Stimulated activated naive CD8-positive, alpha-beta T cell treated with anti-CD3 and anti-CD28 coated beads, Interleukin-15, Interleukin-2, amounts not matched to agents 100 ng/mL and 50 ng/mL, for 24 hours (primary cell): ENCODE measurements at regions not wholly inside any gene's neighbourhood (a gene's known extent, or its start where the extent isn't known, plus 50 kb on each side); places are given as distances from the start of the nearest gene placed in this dataset.

ENCODE experiments used
- H3K27ac Mint-ChIP-seq: one replicate; pipeline ENCODE4 v1.8.0; 2021; ENCODE audit warnings: mild to moderate bottlenecking, mixed read lengths
- H3K27me3 Mint-ChIP-seq: one replicate; pipeline ENCODE4 v1.8.0; 2021; ENCODE audit warnings: mixed read lengths
- H3K36me3 Mint-ChIP-seq: one replicate; pipeline ENCODE4 v1.8.0; 2021; ENCODE audit warnings: low read depth, mixed read lengths
- H3K4me1 Mint-ChIP-seq: one replicate; pipeline ENCODE4 v1.8.0; 2021; ENCODE audit warnings: low read depth, mixed read lengths
- H3K4me3 Mint-ChIP-seq: one replicate; pipeline ENCODE4 v1.8.0; 2021; ENCODE audit warnings: mild to moderate bottlenecking, mixed read lengths
- H3K9me3 Mint-ChIP-seq: one replicate; pipeline ENCODE4 v1.8.0; 2021; ENCODE audit warnings: mixed read lengths

DNA sequence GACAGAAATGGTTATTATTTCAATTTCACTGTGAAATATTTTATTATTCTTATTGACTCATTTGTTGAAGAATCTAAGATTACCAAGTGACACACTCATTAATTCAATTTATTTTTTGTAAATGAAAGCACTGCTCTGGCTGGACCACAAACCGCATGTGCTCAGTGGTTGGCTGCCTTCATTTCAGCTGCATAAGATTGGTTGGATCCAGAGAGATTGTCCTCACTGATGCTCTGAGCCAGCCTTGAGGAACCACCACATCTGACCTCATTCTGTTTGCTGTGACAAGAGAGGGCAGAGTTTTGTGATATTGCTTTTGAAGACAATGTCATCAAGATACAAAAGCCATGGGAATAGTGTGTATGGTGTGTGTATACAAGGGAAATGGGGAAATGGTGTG, 192.1 kb downstream of the CYRIA start:
- Mint-ChIP-seq H3K9me3 (no peaks in the 10 kb centered on the region), H3K27me3 (no peaks in the 10 kb centered on the region), H3K36me3 (no peaks in the 10 kb centered on the region), H3K27ac (no peak overlapping the region), H3K4me1 (no peaks in the 10 kb centered on the region), H3K4me3 (no peak overlapping the region)

DNA sequence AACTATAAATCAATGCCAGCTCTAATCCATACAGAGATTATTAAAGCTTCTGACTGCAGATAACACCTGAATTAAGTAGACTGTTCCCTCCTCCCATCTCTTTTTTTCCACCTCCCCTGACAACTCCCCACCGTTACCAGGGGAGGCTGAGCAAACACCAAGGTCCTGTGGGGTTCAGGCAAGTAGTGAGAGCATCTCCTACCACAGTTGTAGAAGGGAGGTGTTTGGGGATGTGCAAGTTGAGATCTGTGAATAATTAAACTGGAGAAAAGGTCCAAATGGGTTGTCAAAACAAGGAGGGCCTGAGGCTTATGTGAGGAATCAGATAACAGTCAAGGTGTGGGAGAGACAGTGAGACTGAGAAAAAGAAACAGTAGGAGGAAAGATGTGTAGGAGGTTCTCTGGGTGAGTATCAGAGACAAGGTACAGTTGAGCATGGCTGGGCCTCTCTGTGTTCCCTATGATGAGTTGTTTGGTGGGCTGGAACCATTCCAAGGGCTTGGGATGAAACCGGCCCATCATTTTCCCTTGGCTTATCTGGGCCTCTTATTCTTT, 194.6 kb downstream of the CYRIA start:
- Mint-ChIP-seq H3K9me3 (no peaks in the 10 kb centered on the region), H3K4me1 (no peaks in the 10 kb centered on the region), H3K27ac (no peak overlapping the region), H3K27me3 (peaks cover 3% of the 10 kb centered on the region), H3K4me3 (no peak overlapping the region), H3K36me3 (no peaks in the 10 kb centered on the region)

DNA sequence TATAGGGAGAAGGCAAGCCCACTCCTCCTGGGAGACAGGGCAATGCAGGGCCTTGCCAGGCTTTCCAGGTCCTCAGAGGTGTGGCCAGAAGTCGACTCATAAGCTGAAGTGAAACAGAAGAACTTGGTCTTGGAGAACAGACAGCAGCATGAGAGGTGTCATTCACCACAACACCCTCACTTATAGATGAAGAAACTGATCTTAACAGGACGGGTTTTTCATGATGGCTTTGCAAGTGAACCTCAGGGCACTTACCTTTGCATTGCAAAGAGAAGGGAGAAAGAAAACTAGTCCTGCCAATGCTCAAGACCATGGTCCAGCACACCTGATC, 198.8 kb downstream of the CYRIA start:
- peaks cover 19% of the 10 kb centered on the region for H3K27me3 Mint-ChIP-seq
- no peaks in the 10 kb centered on the region for H3K36me3 Mint-ChIP-seq
- no peak overlapping the region for H3K27ac Mint-ChIP-seq
- no peak overlapping the region for H3K4me3 Mint-ChIP-seq
- no peaks in the 10 kb centered on the region for H3K4me1 Mint-ChIP-seq
- no peaks in the 10 kb centered on the region for H3K9me3 Mint-ChIP-seq

DNA sequence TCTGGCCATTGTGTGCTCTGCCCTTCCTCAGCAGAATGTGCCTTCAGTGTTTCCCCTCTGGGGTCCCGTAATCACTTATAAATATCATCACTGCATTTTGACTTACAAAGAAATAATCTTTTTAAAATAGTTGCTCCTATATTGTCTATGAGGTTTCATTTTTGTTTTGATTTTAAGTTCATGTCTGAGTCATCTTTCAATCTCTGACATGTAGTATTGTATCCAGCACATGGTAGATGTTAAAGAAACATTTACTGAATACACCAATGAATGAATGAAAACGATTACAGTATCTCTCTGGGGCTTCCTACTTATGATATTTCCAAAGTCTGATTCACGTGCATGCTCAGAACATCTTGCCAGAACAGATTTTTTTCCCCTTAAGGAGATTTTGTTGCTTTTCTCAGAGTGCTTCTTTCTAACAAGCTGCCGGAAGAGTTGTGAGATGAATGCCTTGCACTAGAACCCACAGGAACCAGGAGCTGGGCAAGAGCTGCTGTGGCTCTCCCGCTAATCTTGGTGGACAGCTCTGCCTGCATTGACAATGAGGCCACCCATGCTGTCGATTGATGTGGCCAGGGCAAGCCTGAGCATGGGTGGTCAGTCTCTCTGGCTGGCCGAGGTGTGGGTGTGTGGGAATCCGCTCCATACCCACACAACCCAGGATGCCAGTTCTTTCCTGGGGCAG, 199.4 kb downstream of the CYRIA start:
- no peak overlapping the region for H3K4me3 Mint-ChIP-seq
- no peak overlapping the region for H3K27ac Mint-ChIP-seq
- no peaks in the 10 kb centered on the region for H3K36me3 Mint-ChIP-seq
- H3K27me3 Mint-ChIP-seq = peaks cover 19% of the 10 kb centered on the region
- H3K9me3 Mint-ChIP-seq = no peaks in the 10 kb centered on the region
- H3K4me1 Mint-ChIP-seq = no peaks in the 10 kb centered on the region

DNA sequence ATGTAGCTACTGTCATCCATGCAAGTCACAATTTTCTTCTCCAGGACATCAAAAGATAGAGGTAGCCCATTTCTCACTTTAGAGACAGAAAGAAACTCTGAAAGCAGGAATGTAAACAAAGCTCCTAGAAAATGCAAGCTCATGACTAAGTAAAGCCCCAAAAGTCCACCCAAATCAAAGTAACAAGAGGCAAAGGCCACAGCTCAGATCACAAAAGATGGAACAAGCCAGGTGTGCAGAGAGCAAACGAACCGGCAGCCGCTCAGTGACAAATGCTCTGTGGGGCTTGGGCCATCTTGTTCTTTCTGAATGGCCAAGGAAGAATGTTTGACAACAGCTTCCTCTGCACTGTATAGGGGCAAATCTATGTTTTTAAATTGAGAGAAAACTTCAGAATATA, 201.0 kb downstream of the CYRIA start:
- H3K27me3 Mint-ChIP-seq = peaks cover 19% of the 10 kb centered on the region

DNA sequence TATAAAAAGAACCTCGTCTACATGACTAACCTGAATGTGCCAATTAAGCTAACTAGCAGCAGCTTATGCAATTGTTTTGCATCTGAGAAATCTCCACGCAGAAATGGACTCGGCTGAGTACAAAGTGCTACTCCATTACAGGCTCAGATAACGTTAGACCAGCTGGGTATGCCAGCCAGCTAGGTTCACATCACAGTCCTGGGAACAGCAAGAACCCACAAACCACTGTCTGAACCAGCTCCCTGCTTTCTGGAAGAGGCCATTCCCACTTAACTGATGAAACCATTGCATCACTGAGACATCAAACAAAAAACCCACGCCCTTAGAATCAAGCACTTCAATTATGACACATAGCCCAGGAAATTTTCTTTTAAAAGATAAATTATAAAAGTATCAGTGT, 202.7 kb downstream of the CYRIA start:
- no peak overlapping the region for H3K27ac Mint-ChIP-seq
- no peaks in the 10 kb centered on the region for H3K36me3 Mint-ChIP-seq
- no peaks in the 10 kb centered on the region for H3K4me1 Mint-ChIP-seq
- no peaks in the 10 kb centered on the region for H3K9me3 Mint-ChIP-seq
- no peak overlapping the region for H3K4me3 Mint-ChIP-seq
- H3K27me3 Mint-ChIP-seq = peaks cover 26% of the 10 kb centered on the region

More for the DNA sequence above, 201.0 kb downstream of the CYRIA start:
- H3K36me3 Mint-ChIP-seq = no peaks in the 10 kb centered on the region
- no peaks in the 10 kb centered on the region for H3K4me1 Mint-ChIP-seq
- H3K4me3 Mint-ChIP-seq = no peak overlapping the region
- H3K27ac Mint-ChIP-seq = no peak overlapping the region
- H3K9me3 Mint-ChIP-seq = no peaks in the 10 kb centered on the region

DNA sequence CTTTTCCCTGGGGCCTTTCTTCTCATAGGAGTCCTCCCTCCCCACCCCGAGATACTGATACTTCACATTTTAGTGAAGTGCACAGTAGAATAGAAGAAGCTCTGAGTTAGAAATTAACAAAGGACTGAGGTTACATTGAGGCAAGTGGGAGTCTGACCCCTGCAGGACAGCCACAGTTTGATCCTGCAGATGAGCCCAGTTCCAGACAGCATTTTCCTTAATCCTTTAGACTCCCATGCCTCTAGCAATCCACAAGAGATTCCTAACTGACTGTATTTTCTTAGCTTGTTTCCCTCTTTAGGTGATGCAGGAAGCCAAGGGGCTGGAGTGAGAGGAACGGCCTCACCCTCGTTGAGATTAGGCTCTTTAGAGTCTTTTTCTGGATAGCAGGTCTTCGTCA, 204.0 kb downstream of the CYRIA start:
- peaks cover 26% of the 10 kb centered on the region for H3K27me3 Mint-ChIP-seq
- H3K27ac Mint-ChIP-seq = no peak overlapping the region
- H3K4me3 Mint-ChIP-seq = no peak overlapping the region
- H3K4me1 Mint-ChIP-seq = no peaks in the 10 kb centered on the region
- H3K9me3 Mint-ChIP-seq = no peaks in the 10 kb centered on the region
- H3K36me3 Mint-ChIP-seq = no peaks in the 10 kb centered on the region

DNA sequence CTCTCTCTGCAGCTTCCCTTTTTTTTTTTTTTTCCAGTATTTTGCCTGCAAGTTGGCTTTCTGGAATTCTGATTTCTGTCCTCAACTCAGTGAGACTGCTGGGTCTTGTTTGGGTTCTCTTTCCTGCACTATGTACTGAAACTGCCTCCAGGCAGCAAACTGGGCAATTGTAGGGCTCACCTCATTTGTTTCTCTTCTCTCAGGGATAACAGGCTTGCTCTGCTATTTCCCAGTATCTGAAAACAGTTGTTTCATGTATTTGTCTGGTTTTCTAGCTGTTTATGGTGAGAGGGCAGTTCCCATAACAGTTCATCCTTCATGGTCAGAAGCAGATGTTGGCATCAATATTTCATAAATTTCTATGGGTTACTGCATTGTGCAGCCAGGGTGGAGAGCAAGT, 206.0 kb downstream of the CYRIA start:
- Mint-ChIP-seq H3K27ac (no peak overlapping the region), H3K9me3 (no peaks in the 10 kb centered on the region), H3K4me1 (no peaks in the 10 kb centered on the region), H3K36me3 (no peaks in the 10 kb centered on the region), H3K27me3 (peaks cover 16% of the 10 kb centered on the region), H3K4me3 (no peak overlapping the region)

DNA sequence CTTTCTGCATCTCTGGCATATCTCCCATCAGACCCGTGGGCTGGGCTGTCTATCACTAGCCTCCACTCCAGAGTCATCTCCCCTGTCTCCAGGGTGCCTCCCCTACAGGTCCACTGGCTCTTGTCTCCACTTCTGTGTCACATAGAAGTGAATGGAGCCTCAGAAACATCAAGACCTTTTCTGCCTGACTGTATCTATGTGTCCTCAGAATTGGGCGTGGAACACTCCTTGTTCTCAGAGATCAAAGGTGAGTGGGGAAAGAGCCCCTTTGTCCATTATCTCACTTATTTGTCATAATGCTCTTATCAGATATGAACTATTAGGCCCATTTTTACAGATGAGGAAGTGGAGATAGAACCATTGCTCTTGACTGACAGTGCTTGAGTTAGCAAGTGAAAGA, 211.0 kb downstream of the CYRIA start:
- Mint-ChIP-seq H3K27ac (no peak overlapping the region), H3K36me3 (no peaks in the 10 kb centered on the region), H3K4me3 (no peak overlapping the region), H3K27me3 (peaks cover 8% of the 10 kb centered on the region), H3K4me1 (no peaks in the 10 kb centered on the region), H3K9me3 (no peaks in the 10 kb centered on the region)

DNA sequence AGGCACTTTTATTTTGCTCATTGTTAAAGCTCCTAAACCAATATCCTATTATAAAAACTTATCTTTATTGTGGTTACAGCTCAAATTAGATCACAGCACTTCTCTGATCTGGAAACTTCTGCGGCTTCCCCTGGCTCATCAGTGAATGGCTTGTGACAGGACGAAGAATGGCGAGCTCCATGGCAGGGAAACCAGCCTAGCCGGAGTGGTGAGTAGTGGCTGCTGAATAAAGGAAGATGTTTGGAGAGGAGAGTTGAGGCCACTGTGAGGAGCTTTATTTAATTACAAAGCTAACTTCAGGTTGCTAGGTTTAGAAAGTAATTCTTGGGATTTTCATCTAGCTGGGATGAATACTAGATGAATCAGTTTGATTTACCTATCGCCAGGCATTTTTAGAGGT, 213.5 kb downstream of the CYRIA start:
- Mint-ChIP-seq H3K4me3 (no peak overlapping the region), H3K27me3 (no peaks in the 10 kb centered on the region), H3K9me3 (no peaks in the 10 kb centered on the region), H3K36me3 (no peaks in the 10 kb centered on the region), H3K27ac (no peak overlapping the region), H3K4me1 (no peaks in the 10 kb centered on the region)

DNA sequence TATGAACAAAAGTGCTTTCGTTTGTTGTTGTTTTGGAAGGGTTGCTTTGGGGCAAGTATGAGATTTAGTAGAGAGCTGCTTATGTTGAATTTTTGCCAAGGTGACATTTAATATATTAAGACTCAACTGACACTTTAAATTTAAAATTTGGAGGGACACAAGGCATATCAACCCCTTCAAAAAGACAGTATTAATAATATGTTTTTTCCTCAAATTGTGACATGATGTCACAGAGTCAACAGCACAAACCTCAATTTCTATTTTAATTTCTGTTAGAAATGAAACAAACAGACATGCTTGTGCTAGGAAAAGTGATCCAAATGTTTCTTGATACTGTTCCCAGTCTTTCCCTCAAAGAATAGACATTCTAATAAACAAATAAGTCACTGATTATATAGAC, 218.9 kb downstream of the CYRIA start:
- Mint-ChIP-seq H3K4me3 (no peak overlapping the region), H3K4me1 (no peaks in the 10 kb centered on the region), H3K9me3 (no peaks in the 10 kb centered on the region), H3K27me3 (peaks cover under 1% of the 10 kb centered on the region), H3K27ac (no peak overlapping the region), H3K36me3 (no peaks in the 10 kb centered on the region)

DNA sequence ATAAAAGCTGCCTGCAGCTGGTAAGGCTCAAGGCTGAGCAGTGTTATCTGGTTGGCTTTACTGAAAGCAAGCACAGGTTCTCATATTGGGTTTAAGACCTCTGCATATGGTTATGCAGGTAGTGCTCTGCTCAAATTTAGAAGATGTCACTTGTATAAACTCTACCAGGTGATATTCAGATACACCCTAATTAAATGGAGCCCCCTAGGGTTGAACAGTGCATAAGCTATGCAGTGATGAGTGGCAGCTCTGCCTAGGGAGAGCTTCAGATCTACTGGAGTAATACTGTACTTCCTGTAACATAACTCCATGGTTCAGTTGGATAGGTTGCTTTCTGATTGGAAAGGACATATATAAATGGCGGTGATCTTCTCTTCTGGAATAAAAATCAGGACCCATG, 222.7 kb downstream of the CYRIA start:
- H3K9me3 Mint-ChIP-seq = no peaks in the 10 kb centered on the region
- H3K27me3 Mint-ChIP-seq = peaks cover 8% of the 10 kb centered on the region
- no peak overlapping the region for H3K27ac Mint-ChIP-seq
- no peaks in the 10 kb centered on the region for H3K36me3 Mint-ChIP-seq
- no peaks in the 10 kb centered on the region for H3K4me1 Mint-ChIP-seq
- no peak overlapping the region for H3K4me3 Mint-ChIP-seq

DNA sequence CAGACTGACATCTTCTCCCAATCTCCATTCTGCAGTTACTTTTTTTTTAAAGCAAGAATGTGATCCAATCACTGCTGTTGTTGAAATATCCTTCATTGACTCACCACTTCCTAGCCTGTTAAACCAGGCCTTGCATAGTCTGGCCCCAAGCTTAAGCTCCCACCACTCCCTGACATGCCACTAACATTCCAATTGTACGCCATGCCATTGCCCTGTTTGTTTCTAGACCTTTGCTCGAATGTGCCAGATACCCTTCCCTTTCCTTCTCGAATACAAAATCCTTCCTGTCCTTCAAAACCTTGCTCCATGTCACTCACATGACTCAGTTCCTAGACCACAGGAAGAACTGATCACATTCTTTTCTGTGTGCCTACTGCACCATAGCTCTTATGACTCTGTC, 224.2 kb downstream of the CYRIA start:
- Mint-ChIP-seq H3K27me3 (peaks cover 11% of the 10 kb centered on the region), H3K9me3 (no peaks in the 10 kb centered on the region), H3K4me1 (no peaks in the 10 kb centered on the region), H3K27ac (no peak overlapping the region), H3K36me3 (no peaks in the 10 kb centered on the region), H3K4me3 (no peak overlapping the region)

DNA sequence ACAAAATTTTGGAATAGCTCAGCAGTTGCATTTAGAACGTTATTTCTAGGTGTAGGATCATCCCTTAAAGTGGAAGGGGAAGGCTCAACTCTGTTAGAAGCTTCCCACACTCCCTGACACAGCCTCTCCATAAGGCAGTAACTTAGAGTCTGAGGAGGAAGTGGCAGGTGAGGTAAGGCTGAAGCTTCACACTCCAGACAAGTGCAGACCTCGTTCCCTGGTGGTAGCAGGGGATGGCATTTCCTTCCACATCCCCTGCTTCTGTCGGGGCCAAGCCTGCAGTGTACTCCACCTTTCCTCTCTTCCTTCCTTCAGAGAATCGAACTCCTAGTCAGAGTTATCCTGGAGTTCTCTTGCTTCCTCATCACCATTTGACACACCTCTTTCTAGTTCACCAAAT, 224.7 kb downstream of the CYRIA start:
- Mint-ChIP-seq H3K36me3 (no peaks in the 10 kb centered on the region), H3K27ac (no peak overlapping the region), H3K4me1 (no peaks in the 10 kb centered on the region), H3K9me3 (no peaks in the 10 kb centered on the region), H3K4me3 (no peak overlapping the region), H3K27me3 (peaks cover 11% of the 10 kb centered on the region)

DNA sequence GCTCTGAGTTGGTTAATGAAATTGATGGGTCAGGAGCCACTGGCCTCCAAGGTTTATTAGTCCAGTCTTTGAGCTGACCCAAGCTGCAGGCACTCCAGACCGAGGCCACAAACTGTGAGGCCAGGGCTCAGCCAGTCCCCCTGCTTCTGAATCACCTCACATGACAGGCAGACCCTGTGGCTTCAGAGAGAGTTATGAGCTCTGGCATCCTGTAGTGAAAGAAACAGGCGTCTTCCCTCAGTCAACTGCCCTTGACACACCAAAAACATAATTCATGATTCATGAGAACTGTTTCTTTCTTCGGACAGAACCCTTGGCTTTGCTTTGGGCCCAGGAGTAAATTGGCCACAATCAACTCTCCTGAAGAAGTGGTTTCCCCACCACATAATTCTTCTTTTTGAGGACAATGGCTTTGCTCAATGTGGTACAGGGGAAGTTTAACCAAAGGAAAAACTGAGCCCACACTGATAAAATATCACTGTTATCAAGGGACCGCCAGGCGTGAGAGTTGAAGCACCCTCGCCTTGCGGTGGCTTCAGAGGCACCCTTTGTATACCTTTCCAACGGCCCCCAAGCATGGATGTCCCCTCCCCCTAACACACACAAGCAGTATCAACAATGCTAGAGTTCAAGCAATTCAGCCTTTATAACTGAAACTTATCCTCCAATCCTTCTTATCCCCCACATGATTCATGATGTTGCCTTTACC, 226.9 kb downstream of the CYRIA start:
- no peaks in the 10 kb centered on the region for H3K9me3 Mint-ChIP-seq
- H3K27me3 Mint-ChIP-seq = peaks cover 11% of the 10 kb centered on the region
- H3K27ac Mint-ChIP-seq = no peak overlapping the region
- H3K4me1 Mint-ChIP-seq = no peaks in the 10 kb centered on the region
- H3K4me3 Mint-ChIP-seq = no peak overlapping the region
- no peaks in the 10 kb centered on the region for H3K36me3 Mint-ChIP-seq

DNA sequence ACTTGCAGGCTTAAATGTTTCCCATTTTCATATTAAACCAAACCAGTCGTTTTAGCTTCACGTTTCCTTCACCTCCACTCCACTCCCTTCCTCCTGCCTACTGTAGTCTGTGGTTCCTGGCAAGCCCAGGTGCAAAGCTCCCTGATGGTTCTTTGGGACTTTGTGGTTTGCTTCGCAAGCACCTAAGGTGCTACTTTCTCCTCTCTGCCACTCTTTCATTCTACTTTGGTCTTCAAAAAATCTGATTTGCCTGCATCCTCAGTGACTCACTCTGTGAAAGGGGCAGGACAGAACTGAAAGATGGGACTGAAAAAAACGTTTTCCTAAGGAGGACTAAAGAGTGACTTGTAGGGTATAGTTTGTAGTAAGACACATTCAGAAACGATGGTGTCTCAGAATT, 228.4 kb downstream of the CYRIA start:
- H3K36me3 Mint-ChIP-seq = no peaks in the 10 kb centered on the region
- no peak overlapping the region for H3K4me3 Mint-ChIP-seq
- no peaks in the 10 kb centered on the region for H3K9me3 Mint-ChIP-seq
- peaks cover 11% of the 10 kb centered on the region for H3K27me3 Mint-ChIP-seq
- no peaks in the 10 kb centered on the region for H3K4me1 Mint-ChIP-seq
- no peak overlapping the region for H3K27ac Mint-ChIP-seq
